ENCODE measurements at regions not wholly inside any gene's neighbourhood (a gene's known extent, or its start where the extent isn't known, plus 50 kb on each side); places are given as distances from the start of the nearest gene placed in this dataset.
"Not testable (repeated sequence)": the region's sequence is repeated elsewhere in the genome, so short reads cannot be mapped to it uniquely, and the experiment has no call there.

GRCh38 chr9:25731895-25732794 is 53.9 kb upstream of the TUSC1 start:
- TF ChIP-seq, protein P1, sequence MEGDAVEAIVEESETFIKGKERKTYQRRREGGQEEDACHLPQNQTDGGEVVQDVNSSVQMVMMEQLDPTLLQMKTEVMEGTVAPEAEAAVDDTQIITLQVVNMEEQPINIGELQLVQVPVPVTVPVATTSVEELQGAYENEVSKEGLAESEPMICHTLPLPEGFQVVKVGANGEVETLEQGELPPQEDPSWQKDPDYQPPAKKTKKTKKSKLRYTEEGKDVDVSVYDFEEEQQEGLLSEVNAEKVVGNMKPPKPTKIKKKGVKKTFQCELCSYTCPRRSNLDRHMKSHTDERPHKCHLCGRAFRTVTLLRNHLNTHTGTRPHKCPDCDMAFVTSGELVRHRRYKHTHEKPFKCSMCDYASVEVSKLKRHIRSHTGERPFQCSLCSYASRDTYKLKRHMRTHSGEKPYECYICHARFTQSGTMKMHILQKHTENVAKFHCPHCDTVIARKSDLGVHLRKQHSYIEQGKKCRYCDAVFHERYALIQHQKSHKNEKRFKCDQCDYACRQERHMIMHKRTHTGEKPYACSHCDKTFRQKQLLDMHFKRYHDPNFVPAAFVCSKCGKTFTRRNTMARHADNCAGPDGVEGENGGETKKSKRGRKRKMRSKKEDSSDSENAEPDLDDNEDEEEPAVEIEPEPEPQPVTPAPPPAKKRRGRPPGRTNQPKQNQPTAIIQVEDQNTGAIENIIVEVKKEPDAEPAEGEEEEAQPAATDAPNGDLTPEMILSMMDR (conservative IDR thresholded peaks at IDR 0.05; ENCODE audit: low read length): not testable (repeated sequence)
- not testable (repeated sequence) for TF ChIP-seq EZH2phosphoT487 (IDR thresholded peaks at IDR 0.05; ENCODE audit: borderline replicate concordance, low read depth, low read length)

Measured in OCI-LY7 (cell line).